Fibroblast of skin of right biceps (primary cell): ENCODE measurements at regions not wholly inside any gene's neighbourhood (a gene's known extent, or its start where the extent isn't known, plus 50 kb on each side); places are given as distances from the start of the nearest gene placed in this dataset.
A peak's percentile ranks its signal among the peaks of the same experiment; 100 is the strongest.
"Not testable (repeated sequence)": the region's sequence is repeated elsewhere in the genome, so short reads cannot be mapped to it uniquely, and the experiment has no call there.

Source experiments
- DNase-seq: peaks from one replicate; pipeline ENCODE4 v3.0.0-alpha.2; 2013

GRCh38 chr2:234405462-234405861, 91.4 kb downstream of the ARL4C start:
- no peak for DNase-seq

- no peak for DNase-seq
Measured at GRCh38 chr2:234404957-234405356, 91.9 kb downstream of the ARL4C start.

DNA sequence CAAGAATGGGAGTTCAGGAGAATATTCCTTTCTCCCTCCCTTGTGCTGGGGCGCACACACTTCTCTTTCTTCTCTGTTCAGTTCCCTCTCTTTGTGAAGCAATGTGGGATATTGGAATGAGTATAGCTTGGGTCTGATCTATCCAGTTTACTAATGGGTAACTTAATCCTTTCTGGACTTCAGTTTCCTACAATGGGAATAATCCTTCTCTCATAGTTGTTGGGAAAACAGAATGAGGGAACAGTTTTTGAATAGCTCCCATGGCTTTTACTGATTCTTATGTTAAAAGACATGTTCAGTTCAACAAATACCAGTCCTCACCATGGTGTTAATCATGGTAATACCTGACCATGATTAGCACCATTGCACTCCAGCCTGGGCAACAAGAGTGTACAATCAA, 93.1 kb downstream of the ARL4C start:
- DNase-seq, result no peak

DNA sequence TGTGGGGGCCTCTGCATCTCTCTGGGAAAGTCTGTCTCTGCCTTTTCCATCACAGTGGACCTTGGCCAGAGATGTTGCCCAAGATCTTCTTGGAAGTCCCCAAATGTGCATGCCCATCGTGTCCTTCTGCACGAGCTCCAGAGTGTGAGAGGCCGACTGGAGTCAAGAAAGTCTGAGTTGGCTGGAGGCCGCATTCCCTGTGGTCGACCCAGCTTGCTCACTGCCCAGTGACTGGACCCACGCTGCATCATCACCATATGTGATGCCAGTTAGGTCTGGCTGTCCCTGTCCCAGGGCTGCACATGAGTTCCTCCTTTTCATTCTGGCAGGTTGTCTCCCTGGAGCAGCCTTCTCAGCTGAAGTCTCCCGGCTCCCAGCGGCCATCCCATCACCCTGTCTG, 93.8 kb downstream of the ARL4C start:
- no peak for DNase-seq

DNA sequence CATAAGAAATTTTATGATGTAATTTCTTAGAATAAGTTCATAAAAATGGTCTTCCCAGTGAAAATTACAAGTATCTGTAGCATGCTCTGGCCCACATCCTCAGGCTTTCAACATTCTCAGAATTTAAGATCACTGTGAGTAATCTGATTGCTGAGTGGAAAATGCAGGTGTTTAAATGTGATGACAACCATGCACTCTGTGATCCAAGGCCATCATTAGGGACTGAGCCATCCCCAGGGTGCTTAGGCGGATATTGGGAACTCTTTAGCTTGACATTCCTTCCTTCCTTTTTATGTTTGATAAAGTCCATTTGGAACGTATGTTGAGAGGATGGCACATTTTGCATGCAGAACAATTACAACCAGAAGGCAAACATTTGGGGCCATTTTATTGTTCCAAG, 95.5 kb downstream of the ARL4C start:
- peak; percentile 21 for DNase-seq

DNA sequence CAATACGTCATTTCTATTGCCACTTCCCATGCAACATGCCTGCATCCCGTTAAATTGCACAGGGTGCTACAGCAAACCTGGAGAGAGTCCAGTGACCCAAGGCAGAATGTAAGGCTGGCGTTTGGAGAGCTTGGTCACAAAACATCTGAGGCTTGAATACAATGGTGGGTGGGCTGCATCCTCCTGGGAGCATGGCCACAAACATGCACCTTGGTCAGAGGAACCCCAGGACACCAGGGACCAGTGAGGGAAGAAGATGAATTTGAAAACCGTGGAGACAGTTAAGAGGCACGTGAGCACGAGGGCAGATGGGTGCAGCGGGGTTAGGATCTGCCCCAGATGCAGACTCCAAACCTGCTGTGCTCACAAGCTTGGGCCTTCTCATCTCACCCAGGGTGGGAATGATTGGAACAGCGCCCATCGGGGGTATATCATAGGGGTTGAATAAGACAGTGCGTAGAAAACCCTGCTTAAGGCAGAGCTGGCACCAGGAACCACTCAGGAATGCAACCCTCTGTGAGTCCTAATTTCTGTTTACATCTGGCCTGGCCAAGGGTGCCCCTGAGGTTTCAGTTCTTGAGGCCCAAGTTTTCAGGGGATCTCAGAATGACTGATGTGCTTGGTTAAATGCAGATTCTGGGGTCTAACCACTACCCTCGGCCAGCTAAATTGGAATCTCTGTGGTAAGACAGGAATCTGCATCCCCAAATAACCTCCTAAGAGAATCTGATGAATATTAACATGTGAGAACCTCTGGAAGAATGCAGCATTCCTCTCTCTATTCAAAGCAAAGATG, 97.2 kb downstream of the ARL4C start:
- DNase-seq, result peak; percentile 68

DNA sequence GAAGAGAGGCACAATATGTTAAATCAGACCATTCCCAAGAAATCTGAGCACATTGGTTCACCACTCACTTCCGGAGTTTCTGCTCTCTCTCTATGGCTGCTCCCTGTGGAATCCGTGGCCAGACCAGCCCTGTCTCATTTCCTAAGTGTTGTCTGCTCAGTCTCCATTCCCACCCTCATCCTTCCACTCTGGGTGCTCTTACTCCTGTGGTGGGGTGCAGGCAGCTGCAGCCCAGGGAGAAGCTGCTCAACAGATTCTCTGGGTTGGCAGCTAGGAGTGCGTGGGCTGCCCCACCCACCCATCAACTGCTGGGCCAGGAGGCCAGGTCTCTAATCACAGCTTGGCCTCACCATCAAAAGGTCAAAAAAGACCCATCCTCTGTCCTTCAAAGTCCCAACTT, 98.3 kb downstream of the ARL4C start:
- no peak for DNase-seq

GRCh38 chr2:234395891-234396420, 100.9 kb downstream of the ARL4C start:
- no peak for DNase-seq

DNA sequence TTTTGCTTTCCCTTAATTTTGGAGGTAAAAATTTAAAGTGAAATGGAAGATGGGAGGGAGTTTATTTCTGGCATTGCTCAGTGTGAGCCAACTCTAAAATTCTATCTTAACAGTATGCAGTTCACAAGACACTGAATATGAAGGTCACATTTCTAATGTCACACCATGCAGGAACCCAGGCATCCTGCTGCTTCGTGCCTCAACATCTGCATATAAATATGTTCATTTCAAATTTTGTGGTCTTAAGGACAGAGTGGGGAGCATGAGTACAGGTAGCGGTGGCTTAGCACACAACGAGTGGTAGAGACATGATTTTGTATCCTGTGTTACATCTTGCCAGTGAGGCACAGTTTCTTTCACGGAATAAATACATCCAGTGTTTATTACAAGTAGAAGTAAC, 102.4 kb downstream of the ARL4C start:
- no peak for DNase-seq

GRCh38 chr2:234393354-234393753, 103.5 kb downstream of the ARL4C start:
- DNase-seq, result no peak

DNA sequence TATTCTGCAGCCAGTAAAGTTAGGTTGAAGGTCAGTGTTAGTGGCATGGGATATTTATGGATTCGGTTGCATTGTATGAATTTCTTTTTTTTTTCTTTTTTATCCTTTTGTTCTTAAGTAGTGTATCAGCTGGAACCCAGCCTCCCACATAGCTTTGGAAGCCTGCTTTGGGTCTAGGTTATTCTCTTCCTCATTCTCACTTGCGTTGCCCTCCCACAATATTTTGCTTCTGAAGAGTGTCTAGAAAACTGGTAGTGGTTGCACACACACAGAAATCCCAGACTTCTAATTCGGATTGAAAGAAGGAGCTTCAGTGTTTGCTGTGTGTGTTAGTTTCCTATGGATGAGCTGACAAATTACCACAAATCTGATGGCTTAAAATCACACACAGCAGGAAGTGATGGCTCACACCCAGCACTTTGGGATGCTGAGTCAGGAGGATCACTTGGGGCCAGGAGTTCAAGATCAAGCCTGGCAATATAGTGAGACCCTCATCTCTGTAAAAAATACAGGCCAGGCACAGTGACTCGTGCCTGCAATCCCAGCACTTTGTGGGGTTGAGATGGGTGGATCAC, 104.8 kb downstream of the ARL4C start:
- peak; percentile 41 for DNase-seq

GRCh38 chr2:234391625-234392024, 105.3 kb downstream of the ARL4C start:
- DNase-seq, result no peak

DNA sequence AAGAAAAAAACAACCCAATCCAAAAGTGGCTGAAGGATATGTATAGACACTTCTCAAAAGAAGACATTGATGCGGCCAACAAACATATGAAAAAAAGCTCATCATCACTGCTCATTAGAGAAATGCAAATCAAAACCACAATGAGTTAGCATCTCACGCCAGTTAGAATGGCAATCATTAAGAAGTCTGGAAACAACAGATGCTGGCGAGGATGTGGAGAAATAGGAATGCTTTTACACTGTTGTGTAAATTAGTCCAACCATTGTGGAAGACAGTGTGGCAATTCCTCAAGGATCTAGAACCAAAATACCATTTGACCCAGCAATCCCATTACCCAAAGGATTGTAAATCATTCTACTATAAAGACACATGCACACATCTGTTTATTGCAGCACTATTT, 107.2 kb downstream of the ARL4C start:
- DNase-seq, result peak; percentile 13

DNA sequence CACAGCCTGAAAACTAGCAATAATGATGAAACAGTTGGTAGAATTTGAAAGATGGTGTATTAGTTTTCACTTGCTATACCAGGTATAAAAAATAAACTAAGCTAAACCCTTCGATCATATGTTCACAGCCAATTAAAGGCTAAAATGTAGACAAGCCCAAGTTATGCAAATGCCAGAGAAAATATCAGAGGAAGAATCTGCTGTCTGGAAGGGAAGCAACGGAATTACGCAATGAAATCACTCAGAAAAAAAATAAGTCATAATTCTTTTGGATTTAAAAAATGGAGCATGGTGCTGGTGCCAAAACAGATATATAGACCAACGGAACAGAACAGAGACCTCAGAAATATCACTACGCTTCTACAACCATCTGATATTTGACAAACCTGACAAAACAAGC, 108.3 kb downstream of the ARL4C start:
- DNase-seq, result peak; percentile 22

DNA sequence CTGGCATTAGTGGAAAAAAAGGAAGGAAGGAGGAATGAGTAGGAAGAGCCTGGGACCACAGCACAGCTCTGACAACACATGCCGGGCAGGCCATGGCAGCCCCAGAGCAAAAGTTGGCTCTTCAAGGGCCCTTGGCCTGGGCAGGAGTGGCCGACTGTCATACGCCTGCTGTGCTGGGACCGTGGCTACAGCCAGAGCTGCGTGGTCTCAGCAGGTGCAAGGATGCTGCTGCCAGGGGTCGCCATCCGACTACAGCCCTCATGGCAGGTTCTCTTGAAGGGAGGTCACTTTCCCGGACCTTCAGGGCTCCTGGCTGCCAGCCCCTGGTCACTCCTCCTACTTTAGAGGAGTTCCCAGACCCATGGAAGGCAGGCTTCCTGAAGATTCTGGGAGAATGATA, 109.9 kb downstream of the ARL4C start:
- no peak for DNase-seq

DNA sequence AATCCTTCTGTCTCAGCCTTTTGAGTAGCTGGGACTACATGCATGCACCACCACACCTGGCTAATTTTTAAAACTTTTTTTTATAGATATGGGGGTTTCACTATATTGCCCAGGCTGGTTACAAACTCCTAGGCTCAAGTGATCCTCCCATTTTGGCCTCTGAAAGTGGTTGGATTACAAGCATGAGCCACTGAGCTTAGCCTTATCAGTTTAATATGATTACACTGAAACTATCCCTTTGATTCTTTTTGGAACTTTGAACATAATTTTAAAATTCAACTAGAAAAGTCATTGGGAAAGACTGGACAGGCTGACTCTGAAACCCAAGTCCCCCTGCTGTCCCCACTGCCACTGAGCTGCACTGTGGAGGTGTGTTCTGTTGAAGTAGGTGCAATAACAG, 114.8 kb downstream of the ARL4C start:
- DNase-seq, result no peak

GRCh38 chr2:234378958-234379357, 117.9 kb downstream of the ARL4C start:
- DNase-seq, result not testable (repeated sequence)

DNA sequence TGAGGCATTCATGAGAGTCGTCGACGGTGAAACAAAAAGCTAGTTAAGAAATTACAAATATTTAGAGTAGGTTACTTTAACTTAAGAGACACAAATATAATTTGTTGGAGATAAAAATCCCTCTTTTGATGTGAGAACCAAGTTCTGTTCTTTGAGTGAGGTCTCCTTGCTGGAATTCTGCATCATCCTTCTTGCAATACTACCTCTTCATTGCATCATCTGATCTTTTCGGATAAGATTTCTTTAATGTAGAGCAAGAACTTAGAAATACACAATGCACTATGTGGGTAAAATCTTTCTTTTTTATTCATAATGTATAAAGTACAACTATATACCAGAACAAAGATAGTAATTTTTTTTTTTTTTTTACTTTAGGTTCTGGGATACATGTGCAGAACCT, 118.4 kb downstream of the ARL4C start:
- DNase-seq, result peak; percentile 78

DNA sequence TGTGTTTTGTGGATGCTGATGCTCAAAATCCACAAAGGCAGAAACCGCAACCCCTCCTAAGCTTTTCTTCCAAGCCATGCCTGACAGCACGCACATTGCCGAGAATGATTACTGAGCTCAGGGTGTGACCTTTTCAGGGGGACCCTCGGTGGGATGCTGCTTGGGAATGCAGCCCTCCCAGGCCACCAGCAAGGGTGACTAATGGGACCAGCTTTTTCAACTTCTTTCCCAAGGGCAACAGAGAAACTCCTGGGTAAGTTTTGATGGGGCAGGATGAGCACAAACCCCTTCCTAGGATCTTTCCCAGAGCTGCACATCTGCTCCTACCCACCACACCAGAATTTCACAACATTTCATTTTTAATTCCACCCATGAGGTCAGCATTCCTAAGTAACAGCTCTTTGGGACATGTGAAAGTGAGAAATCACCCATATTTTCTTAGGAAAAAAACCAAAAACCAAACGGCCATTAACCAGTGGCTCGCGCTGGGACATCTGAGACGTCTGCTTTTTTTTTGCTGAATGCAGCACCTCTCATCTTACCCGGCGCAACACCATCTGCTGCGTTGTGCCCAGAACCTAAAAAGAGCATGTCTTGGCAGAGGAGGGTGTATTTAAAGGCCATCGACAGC, 119.0 kb downstream of the ARL4C start:
- DNase-seq, result peak; percentile 97

- DNase-seq, result no peak
Measured at GRCh38 chr2:234376229-234376628, 120.7 kb downstream of the ARL4C start.

- no peak for DNase-seq
Measured at GRCh38 chr2:234375176-234375880, 121.6 kb downstream of the ARL4C start.

GRCh38 chr2:234374736-234375135, 122.1 kb downstream of the ARL4C start:
- DNase-seq, result no peak

DNA sequence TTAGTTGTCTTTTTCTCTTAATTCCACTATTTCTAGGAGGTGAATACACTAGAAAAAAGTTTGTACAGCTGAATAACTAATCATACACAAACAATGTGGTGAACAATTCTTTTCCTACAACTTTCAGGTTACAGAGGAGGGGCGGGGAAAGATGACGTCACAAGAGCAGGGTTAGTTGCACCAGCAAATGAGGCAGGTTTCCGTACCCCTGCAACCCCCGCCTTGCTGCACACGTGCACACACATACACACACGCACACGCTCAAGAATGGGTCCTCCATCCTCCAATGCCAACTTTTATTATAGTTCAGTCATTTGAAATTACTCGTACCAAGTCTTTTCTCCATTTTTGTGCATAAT, 122.8 kb downstream of the ARL4C start:
- DNase-seq, result no peak
